GM23338 (cell line): ENCODE measurements at regions not wholly inside any gene's neighbourhood (a gene's known extent, or its start where the extent isn't known, plus 50 kb on each side); places are given as distances from the start of the nearest gene placed in this dataset.
A peak's percentile ranks its signal among the peaks of the same experiment; 100 is the strongest.

Source experiments
- ATAC-seq: fragments of 200-7000 bp; cut with Tn5 transposase; 3 replicates; pipeline ENCODE4 v1.9.1; 2020
- DNase-seq: peaks from one replicate; pipeline ENCODE4 v3.0.0-alpha.2; 2015; ENCODE audit warnings: low spot score
- H2AFZ ChIP-seq: fragments of 200-600 bp; sonication (generic); 2 replicates; pipeline ENCODE4 v1.8.0; 2016; ENCODE audit warnings: antibody characterized with exemption, mild to moderate bottlenecking, moderate library complexity
- H3F3A ChIP-seq: fragments of 200-600 bp; sonication (generic); replicated peaks from 2 replicates; pipeline ENCODE4 v1.8.0; 2017; ENCODE audit warnings: antibody characterized with exemption, mixed run types, low read depth
- H3K27ac ChIP-seq: fragments of 200-600 bp; sonication (generic); 2 replicates; pipeline ENCODE4 v1.6.1; 2016; ENCODE audit warnings: low read depth
- H3K27me3 ChIP-seq: fragments of 200-600 bp; sonication (generic); 2 replicates; pipeline ENCODE4 v1.8.0; 2016; ENCODE audit warnings: mild to moderate bottlenecking, mixed run types, moderate library complexity; ENCODE audit not compliant: insufficient read depth
- H3K36me3 ChIP-seq: fragments of 200-600 bp; sonication (generic); 2 replicates; pipeline ENCODE4 v1.8.0; 2016; ENCODE audit warnings: mild to moderate bottlenecking; ENCODE audit not compliant: insufficient read depth
- H3K4me1 ChIP-seq: fragments of 200-600 bp; sonication (generic); 2 replicates; pipeline ENCODE4 v1.8.0; 2016; ENCODE audit warnings: mild to moderate bottlenecking, moderate library complexity; ENCODE audit not compliant: insufficient read depth
- H3K4me2 ChIP-seq: fragments of 200-600 bp; sonication (generic); 2 replicates; pipeline ENCODE4 v1.7.1; 2017; ENCODE audit warnings: mixed run types
- H3K4me3 ChIP-seq: fragments of 200-600 bp; sonication (generic); 2 replicates; pipeline ENCODE4 v1.6.1; 2016; ENCODE audit warnings: mixed run types
- H3K79me2 ChIP-seq: fragments of 200-600 bp; sonication (generic); replicated peaks from 2 replicates; pipeline ENCODE4 v1.8.0; 2017; ENCODE audit warnings: mild to moderate bottlenecking; ENCODE audit not compliant: insufficient read depth
- H3K9me2 ChIP-seq: fragments of 200-600 bp; sonication (generic); 2 replicates; pipeline ENCODE4 v1.8.0; 2017; ENCODE audit not compliant: insufficient read depth
- H4K20me1 ChIP-seq: fragments of 200-600 bp; sonication (generic); replicated peaks from 2 replicates; pipeline ENCODE4 v1.8.0; 2017; ENCODE audit warnings: mild to moderate bottlenecking; ENCODE audit not compliant: insufficient read depth
- H3K27ac Mint-ChIP-seq: 2 replicates; pipeline ENCODE4 v1.8.0; 2020; ENCODE audit warnings: inconsistent platforms, mild to moderate bottlenecking, moderate library complexity, mixed read lengths
- H3K27me3 Mint-ChIP-seq: 3 replicates; pipeline ENCODE4 v1.8.0; 2022; ENCODE audit warnings: low read depth, mild to moderate bottlenecking, moderate library complexity, mixed read lengths, inconsistent platforms; ENCODE audit not compliant: insufficient read depth, poor library complexity
- H3K36me3 Mint-ChIP-seq: 3 replicates; pipeline ENCODE4 v1.8.0; 2021; ENCODE audit warnings: low read depth, mild to moderate bottlenecking, inconsistent platforms, moderate library complexity, mixed read lengths
- H3K4me1 Mint-ChIP-seq: 3 replicates; pipeline ENCODE4 v1.8.0; 2020; ENCODE audit warnings: mild to moderate bottlenecking, inconsistent platforms, mixed read lengths
- H3K4me3 Mint-ChIP-seq: 3 replicates; pipeline ENCODE4 v1.8.0; 2021; ENCODE audit warnings: moderate library complexity, mild to moderate bottlenecking, inconsistent platforms, mixed read lengths
- H3K9me3 Mint-ChIP-seq: 3 replicates; pipeline ENCODE4 v1.8.0; 2020; ENCODE audit warnings: moderate library complexity, mild to moderate bottlenecking, inconsistent platforms, mixed read lengths
- CTCF ChIP-seq, 2 experiments: fragments of 200-600 bp in 1 of 2; sonication (generic) in 1 of 2; conservative IDR thresholded peaks; 2 replicates each; pipeline versions ENCODE4 v1.5.1 to v1.6.1; 2016 to 2017; ENCODE audit warnings: antibody characterized with exemption in 2 of 2, low read depth in 2 of 2, mild to moderate bottlenecking in 2 of 2, moderate library complexity in 1 of 2
- POLR2AphosphoS5 ChIP-seq: IDR thresholded peaks from 2 replicates; pipeline ENCODE4 v1.6.1; 2016; ENCODE audit warnings: antibody characterized with exemption, low read depth
- ZNF114 ChIP-seq: fragments of 250-450 bp; sonication (Bioruptor Pico); IDR thresholded peaks from 2 replicates; pipeline ENCODE4 v1.5.0; 2020; ENCODE audit warnings: mild to moderate bottlenecking, moderate library complexity
- ZNF331 ChIP-seq: fragments of 250-450 bp; sonication (Bioruptor Pico); IDR thresholded peaks from 2 replicates; pipeline ENCODE4 v1.5.0; 2020; ENCODE audit warnings: low read depth, mild to moderate bottlenecking, moderate library complexity
- ZNF462 ChIP-seq: fragments of 250-450 bp; sonication (Bioruptor Pico); IDR thresholded peaks from 2 replicates; pipeline ENCODE4 v1.5.0; 2020; ENCODE audit warnings: mild to moderate bottlenecking, moderate library complexity
- TF ChIP-seq, protein P1 (sequence below): IDR thresholded peaks from one replicate; pipeline ENCODE4 v1.6.1; 2018; ENCODE audit warnings: antibody characterized with exemption; ENCODE audit not compliant: unreplicated experiment
- TF ChIP-seq, protein P2 (sequence below): IDR thresholded peaks from 2 replicates; pipeline ENCODE4 v1.6.1; 2016; ENCODE audit warnings: antibody characterized with exemption

DNA sequence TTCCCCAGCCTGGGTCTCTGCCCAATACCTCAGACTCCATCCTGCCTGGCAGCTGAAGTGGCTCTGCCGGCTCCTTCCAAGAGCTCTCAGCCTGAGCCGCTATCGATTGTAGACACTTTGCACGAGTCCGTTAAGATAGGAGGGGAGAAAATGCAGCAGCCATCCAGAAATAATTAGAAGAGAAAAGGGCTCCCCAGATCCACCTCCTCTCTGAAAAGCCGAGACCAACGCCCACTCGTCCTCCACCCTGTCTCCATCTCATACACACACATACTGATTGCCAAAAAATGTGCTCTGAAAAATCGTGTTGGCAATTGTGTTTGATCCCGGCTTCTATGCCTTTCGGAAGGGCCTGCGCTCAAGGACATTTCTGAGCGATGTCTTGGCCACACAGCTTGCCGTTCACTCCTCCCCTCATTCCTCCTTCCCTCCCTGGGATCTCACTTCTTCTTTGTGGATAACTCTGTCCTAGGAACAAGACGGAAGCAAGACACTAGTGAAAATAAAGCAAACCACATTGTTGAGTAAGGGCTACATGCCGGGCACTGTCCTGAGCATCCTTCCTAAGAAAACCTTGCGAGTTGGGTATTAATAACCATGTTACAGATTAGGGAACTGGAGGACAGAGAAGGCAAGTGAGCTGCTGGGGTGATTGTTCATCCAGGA is 372.8 kb upstream of the MYT1L start:
- TF ChIP-seq CTCF (conservative IDR thresholded peaks at IDR 0.05; ENCODE audit: low read depth in 2 of 2) (no peak), POLR2AphosphoS5 (no peak), ZNF114 (CRISPR knock-in tag) (no peak), ZNF331 (no peak)
- TF ChIP-seq, protein P1, sequence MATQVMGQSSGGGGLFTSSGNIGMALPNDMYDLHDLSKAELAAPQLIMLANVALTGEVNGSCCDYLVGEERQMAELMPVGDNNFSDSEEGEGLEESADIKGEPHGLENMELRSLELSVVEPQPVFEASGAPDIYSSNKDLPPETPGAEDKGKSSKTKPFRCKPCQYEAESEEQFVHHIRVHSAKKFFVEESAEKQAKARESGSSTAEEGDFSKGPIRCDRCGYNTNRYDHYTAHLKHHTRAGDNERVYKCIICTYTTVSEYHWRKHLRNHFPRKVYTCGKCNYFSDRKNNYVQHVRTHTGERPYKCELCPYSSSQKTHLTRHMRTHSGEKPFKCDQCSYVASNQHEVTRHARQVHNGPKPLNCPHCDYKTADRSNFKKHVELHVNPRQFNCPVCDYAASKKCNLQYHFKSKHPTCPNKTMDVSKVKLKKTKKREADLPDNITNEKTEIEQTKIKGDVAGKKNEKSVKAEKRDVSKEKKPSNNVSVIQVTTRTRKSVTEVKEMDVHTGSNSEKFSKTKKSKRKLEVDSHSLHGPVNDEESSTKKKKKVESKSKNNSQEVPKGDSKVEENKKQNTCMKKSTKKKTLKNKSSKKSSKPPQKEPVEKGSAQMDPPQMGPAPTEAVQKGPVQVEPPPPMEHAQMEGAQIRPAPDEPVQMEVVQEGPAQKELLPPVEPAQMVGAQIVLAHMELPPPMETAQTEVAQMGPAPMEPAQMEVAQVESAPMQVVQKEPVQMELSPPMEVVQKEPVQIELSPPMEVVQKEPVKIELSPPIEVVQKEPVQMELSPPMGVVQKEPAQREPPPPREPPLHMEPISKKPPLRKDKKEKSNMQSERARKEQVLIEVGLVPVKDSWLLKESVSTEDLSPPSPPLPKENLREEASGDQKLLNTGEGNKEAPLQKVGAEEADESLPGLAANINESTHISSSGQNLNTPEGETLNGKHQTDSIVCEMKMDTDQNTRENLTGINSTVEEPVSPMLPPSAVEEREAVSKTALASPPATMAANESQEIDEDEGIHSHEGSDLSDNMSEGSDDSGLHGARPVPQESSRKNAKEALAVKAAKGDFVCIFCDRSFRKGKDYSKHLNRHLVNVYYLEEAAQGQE: no peak
- TF ChIP-seq, protein P2, sequence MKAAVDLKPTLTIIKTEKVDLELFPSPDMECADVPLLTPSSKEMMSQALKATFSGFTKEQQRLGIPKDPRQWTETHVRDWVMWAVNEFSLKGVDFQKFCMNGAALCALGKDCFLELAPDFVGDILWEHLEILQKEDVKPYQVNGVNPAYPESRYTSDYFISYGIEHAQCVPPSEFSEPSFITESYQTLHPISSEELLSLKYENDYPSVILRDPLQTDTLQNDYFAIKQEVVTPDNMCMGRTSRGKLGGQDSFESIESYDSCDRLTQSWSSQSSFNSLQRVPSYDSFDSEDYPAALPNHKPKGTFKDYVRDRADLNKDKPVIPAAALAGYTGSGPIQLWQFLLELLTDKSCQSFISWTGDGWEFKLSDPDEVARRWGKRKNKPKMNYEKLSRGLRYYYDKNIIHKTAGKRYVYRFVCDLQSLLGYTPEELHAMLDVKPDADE: no peak
- H3K4me2 ChIP-seq: no peak overlapping the region
- peaks cover 6% of the 10 kb centered on the region for H3K4me1 ChIP-seq
- H3K27ac ChIP-seq: no peak overlapping the region
- H3K27me3 Mint-ChIP-seq: peaks cover 9% of the 10 kb centered on the region
- ATAC-seq: no peak
- no peak overlapping the region for H3K4me3 Mint-ChIP-seq
- DNase-seq: no peak
- no peaks in the 10 kb centered on the region for H3F3A ChIP-seq
- H3K79me2 ChIP-seq: no peaks in the 10 kb centered on the region
- H3K9me2 ChIP-seq: no peaks in the 10 kb centered on the region
- H3K36me3 Mint-ChIP-seq: no peaks in the 10 kb centered on the region
- H2AFZ ChIP-seq: no peak overlapping the region; the same call in 1 of the 2 replicates
- H3K4me3 ChIP-seq: no peak overlapping the region
- no peaks in the 10 kb centered on the region for H3K27me3 ChIP-seq
- H4K20me1 ChIP-seq: no peaks in the 10 kb centered on the region
- H3K4me1 Mint-ChIP-seq: peaks cover 44% of the 10 kb centered on the region
- H3K9me3 Mint-ChIP-seq: no peaks in the 10 kb centered on the region
- H3K27ac Mint-ChIP-seq: no peak overlapping the region
- H3K36me3 ChIP-seq: no peaks in the 10 kb centered on the region

DNA sequence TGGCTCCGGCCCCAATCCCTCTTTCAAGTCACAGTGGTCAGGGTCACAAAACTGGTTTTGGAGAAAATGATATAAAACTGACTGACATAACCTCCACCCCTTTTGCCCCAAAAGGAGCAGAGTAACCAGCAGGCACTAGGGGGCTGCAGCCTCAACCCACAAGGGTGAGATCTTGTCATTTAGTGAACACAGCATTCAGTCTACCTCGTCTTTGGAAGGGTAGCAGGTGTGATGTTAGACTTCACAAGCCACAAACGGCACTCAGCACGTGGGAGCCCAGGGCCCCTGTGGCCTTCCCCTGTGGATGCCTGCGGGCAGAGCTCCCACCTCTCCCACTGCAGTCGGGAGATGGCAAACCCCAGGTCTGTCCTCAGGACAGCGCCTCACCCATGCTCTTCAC is 372.1 kb upstream of the MYT1L start:
- Histone ChIP-seq H3K27me3 (no peaks in the 10 kb centered on the region), H3K4me1 (peaks cover 8% of the 10 kb centered on the region), H3K79me2 (no peaks in the 10 kb centered on the region), H3K27ac (no peak overlapping the region), H3K36me3 (no peaks in the 10 kb centered on the region), H2AFZ (peak overlapping the region; percentile 56; the same call in 1 of the 2 replicates), H3K4me3 (no peak overlapping the region), H4K20me1 (no peaks in the 10 kb centered on the region), H3K4me2 (no peak overlapping the region), H3K9me2 (no peaks in the 10 kb centered on the region), H3F3A (no peaks in the 10 kb centered on the region)
- DNase-seq (no peak), ATAC-seq (no peak)
- H3K36me3 Mint-ChIP-seq: no peaks in the 10 kb centered on the region
- no peaks in the 10 kb centered on the region for H3K9me3 Mint-ChIP-seq
- no peak overlapping the region for H3K27ac Mint-ChIP-seq
- H3K27me3 Mint-ChIP-seq: peaks cover 11% of the 10 kb centered on the region
- H3K4me3 Mint-ChIP-seq: no peak overlapping the region
- peaks cover 44% of the 10 kb centered on the region for H3K4me1 Mint-ChIP-seq
- TF ChIP-seq ZNF462 (CRISPR knock-in tag): no peak
